ENCODE measurements at regions not wholly inside any gene's neighbourhood (a gene's known extent, or its start where the extent isn't known, plus 50 kb on each side); places are given as distances from the start of the nearest gene placed in this dataset.

GRCh38 chr19:16000024-16000663, 51.3 kb downstream of the OR10H4 start:
- no peak for DNase-seq (ENCODE audit: low spot score)

- peak; percentile 54 for DNase-seq (ENCODE audit: low spot score)
These were observed 52.9 kb downstream of the OR10H4 start for GRCh38 chr19:16001481-16002312.

- DNase-seq (ENCODE audit: low spot score) = no peak
These were observed 53.9 kb downstream of the OR10H4 start for GRCh38 chr19:16002406-16003384.

GRCh38 chr19:16003391-16003790, 54.6 kb downstream of the OR10H4 start:
- no peak for DNase-seq (ENCODE audit: low spot score)

- DNase-seq (ENCODE audit: low spot score) = no peak
These were observed 57.1 kb downstream of the OR10H4 start for GRCh38 chr19:16005925-16006324.

- no peak for DNase-seq (ENCODE audit: low spot score)
These were observed 63.7 kb upstream of the TPM4 start for GRCh38 chr19:16012552-16012951.

- no peak for DNase-seq (ENCODE audit: low spot score)
These were observed 63.0 kb upstream of the TPM4 start for GRCh38 chr19:16013181-16013850.

- DNase-seq (ENCODE audit: low spot score) = no peak
These were observed 62.1 kb upstream of the TPM4 start for GRCh38 chr19:16013851-16014840.

GRCh38 chr19:16014923-16015804, 61.1 kb upstream of the TPM4 start:
- DNase-seq (ENCODE audit: low spot score) = no peak

GRCh38 chr19:16015805-16016173, 60.5 kb upstream of the TPM4 start:
- DNase-seq (ENCODE audit: low spot score) = no peak

GRCh38 chr19:16016226-16017137, 59.8 kb upstream of the TPM4 start:
- no peak for DNase-seq (ENCODE audit: low spot score)

- DNase-seq (ENCODE audit: low spot score) = no peak
These were observed 59.2 kb upstream of the TPM4 start for GRCh38 chr19:16017138-16017490.

- DNase-seq (ENCODE audit: low spot score) = no peak
These were observed 58.1 kb upstream of the TPM4 start for GRCh38 chr19:16018106-16018755.

GRCh38 chr19:16018801-16019551, 57.3 kb upstream of the TPM4 start:
- DNase-seq (ENCODE audit: low spot score) = no peak

- no peak for DNase-seq (ENCODE audit: low spot score)
These were observed 56.4 kb upstream of the TPM4 start for GRCh38 chr19:16019691-16020448.

GRCh38 chr19:16021796-16022195, 54.5 kb upstream of the TPM4 start:
- DNase-seq (ENCODE audit: low spot score) = no peak

GRCh38 chr19:16022251-16022650, 54.0 kb upstream of the TPM4 start:
- no peak for DNase-seq (ENCODE audit: low spot score)
